ENCODE measurements at regions not wholly inside any gene's neighbourhood (a gene's known extent, or its start where the extent isn't known, plus 50 kb on each side); places are given as distances from the start of the nearest gene placed in this dataset.

DNA sequence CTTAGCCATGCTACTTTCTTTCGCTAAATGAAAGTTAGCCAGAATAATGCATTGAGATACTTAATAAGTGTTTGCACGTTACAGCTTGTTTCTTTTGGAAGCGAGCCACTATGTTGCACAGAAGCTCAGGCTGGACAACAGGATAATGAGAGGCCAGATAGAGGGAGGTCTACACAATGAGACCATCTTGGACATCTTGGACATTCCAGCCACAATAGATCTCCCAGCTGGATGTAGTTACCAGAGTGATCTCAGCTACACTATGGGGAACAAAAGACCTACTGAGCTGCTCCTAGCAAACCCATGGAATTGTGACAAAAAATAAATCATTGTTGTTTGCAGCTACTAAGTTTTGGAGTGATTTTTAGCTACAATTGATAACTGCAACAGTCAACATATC is 540.1 kb upstream of the SEMA6D start:
- TF ChIP-seq, protein P1, sequence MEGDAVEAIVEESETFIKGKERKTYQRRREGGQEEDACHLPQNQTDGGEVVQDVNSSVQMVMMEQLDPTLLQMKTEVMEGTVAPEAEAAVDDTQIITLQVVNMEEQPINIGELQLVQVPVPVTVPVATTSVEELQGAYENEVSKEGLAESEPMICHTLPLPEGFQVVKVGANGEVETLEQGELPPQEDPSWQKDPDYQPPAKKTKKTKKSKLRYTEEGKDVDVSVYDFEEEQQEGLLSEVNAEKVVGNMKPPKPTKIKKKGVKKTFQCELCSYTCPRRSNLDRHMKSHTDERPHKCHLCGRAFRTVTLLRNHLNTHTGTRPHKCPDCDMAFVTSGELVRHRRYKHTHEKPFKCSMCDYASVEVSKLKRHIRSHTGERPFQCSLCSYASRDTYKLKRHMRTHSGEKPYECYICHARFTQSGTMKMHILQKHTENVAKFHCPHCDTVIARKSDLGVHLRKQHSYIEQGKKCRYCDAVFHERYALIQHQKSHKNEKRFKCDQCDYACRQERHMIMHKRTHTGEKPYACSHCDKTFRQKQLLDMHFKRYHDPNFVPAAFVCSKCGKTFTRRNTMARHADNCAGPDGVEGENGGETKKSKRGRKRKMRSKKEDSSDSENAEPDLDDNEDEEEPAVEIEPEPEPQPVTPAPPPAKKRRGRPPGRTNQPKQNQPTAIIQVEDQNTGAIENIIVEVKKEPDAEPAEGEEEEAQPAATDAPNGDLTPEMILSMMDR (IDR thresholded peaks at IDR 0.05): no peak
- TF ChIP-seq POLR2A (IDR thresholded peaks at IDR 0.05): no peak
- no peaks in the 10 kb centered on the region for H3K4me1 ChIP-seq
- ATAC-seq (no peak), DNase-seq (no peak)
- H3K9me3 ChIP-seq: no peaks in the 10 kb centered on the region
- H3K36me3 ChIP-seq (replicated peaks in 1 of 2; ENCODE audit: insufficient read depth in 1 of 2, low read depth in 2 of 2): no peaks in the 10 kb centered on the region
- H3K4me3 ChIP-seq: no peak overlapping the region
- intact Hi-C loops (cut with DNase I): no loop called here
- no peak overlapping the region for H3K27ac ChIP-seq
- WGBS, 2 donors: 71 to 78% methylated on average over 3 of the region's 3 CpGs
- no peaks in the 10 kb centered on the region for H3K27me3 ChIP-seq

DNA sequence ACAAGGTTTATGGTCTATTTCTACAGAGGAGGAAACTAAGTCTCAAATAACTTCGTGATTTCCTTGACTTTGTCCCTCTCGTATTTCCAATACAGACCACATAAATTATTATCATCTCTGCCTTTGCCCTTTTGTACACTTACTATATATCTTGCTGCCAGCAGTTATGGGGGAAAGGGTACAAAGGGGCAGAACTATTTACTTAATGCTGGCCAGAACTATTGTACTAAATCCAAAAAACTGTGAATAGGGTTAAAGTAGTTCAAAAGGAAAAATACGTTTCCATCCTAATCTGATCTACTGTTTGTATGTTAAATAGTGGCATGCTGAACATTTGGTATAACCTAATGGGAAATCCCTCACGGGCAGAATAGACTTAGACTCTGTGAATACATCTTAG is 537.3 kb upstream of the SEMA6D start:
- peaks cover 0 to 6% of the 10 kb centered on the region in 2 donors for H3K27me3 ChIP-seq
- H3K4me1 ChIP-seq: peaks cover 15% of the 10 kb centered on the region
- DNase-seq: no peak
- intact Hi-C loops (cut with DNase I): no loop called here
- H3K9me3 ChIP-seq: no peaks in the 10 kb centered on the region
- ATAC-seq: no peak
- H3K4me3 ChIP-seq: no peak overlapping the region
- H3K36me3 ChIP-seq (replicated peaks in 1 of 2; ENCODE audit: insufficient read depth in 1 of 2, low read depth in 2 of 2): no peaks in the 10 kb centered on the region
- WGBS, 2 donors: 32 to 42% methylated on average over 4 of the region's 4 CpGs
- H3K27ac ChIP-seq: no peak overlapping the region
- no peak for TF ChIP-seq POLR2A (IDR thresholded peaks at IDR 0.05)
- TF ChIP-seq, protein P1 (IDR thresholded peaks at IDR 0.05): no peak

DNA sequence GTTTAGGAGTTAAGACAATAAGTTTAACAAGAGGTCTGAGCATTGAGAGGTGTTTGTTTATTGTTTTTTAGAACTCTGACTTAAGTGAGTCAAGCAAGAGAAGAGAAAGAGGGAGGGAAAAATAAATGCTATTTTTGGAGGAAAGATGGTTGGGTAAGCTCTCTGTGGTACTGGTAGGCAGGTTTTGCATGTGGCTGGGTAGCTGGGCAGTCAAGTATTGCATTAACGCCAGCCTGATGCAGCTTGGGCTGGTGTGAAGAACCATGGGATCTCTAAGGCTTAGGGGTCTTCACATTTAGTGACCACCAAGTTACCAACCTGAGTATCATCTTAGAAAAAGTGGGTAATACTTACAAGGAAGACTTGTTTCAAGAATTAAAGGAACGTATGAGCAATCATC is 534.5 kb upstream of the SEMA6D start:
- DNase-seq (no peak), ATAC-seq (no peak)
- 59 to 61% methylated on average over 2 of the region's 2 CpGs for WGBS, 2 donors
- Histone ChIP-seq H3K36me3 (replicated peaks in 1 of 2; ENCODE audit: insufficient read depth in 1 of 2, low read depth in 2 of 2) (no peaks in the 10 kb centered on the region), H3K27ac (no peak overlapping the region), H3K27me3 (peaks cover 0 to 6% of the 10 kb centered on the region in 2 donors), H3K9me3 (no peaks in the 10 kb centered on the region), H3K4me1 (peaks cover 21% of the 10 kb centered on the region), H3K4me3 (no peak overlapping the region)
- no peak for TF ChIP-seq POLR2A (IDR thresholded peaks at IDR 0.05)
- TF ChIP-seq, protein P1 (IDR thresholded peaks at IDR 0.05): no peak
- intact Hi-C loops (cut with DNase I): no loop called here

DNA sequence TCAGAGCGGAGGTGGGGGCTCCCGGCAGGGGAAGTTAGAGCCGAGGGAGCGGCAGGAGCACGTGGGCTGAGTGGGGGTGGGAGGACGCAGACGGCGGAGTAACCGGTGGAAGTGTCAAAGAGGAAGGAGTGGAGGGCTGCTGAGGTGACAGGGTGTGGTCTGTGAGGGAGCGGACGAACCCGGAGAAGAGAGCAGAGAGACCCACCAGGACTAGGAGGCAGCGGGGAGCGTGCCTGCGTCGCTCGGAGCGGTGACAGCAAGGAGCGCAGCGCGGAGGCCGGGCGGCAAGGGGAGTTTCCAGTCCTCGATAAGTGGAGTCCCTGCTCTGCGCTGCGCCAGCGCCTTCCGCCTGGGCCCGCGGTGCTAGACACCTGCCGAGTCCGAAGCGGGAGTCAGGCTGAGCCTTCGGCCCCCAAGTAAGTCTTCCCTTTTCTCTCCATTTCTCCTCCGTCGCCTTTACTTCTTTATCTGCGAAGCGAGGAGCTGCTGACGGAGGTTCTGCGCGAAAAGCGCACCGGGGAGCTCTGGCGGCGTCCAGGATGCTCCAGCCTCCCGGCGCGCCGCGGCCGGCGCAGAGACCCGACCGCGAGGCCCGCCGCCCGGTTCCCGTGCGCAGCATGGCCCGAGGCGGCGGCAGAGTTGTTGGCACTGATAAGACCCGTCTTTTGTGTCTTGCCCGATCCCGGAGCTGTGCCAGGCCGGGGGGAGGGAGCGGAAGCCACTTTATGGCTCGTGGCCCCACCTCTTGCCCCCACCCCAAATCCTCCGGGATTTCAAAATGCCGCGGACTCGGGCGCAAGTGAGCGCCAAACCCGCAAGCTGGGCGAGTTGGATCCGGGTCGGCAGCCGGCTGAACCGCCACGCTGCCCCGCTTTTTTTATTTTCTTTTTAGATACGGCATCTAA is 533.0 kb upstream of the SEMA6D start:
- intact Hi-C loops (cut with DNase I): no loop called here
- Histone ChIP-seq H3K27me3 (peaks cover 0 to 6% of the 10 kb centered on the region in 2 donors), H3K4me3 (peak overlapping the region; percentile 18 to 33), H3K9me3 (no peaks in the 10 kb centered on the region), H3K36me3 (replicated peaks in 1 of 2; ENCODE audit: insufficient read depth in 1 of 2, low read depth in 2 of 2) (no peaks in the 10 kb centered on the region), H3K27ac (peak overlapping the region in 2 of 4 donors; percentile 27 to 40), H3K4me1 (peaks cover 25% of the 10 kb centered on the region)
- WGBS, 2 donors: 1% methylated on average over 57 to 84 of the region's 84 CpGs
- ATAC-seq (peak; percentile 71), DNase-seq (peak; percentile 9 to 45 (median 26))
- TF ChIP-seq POLR2A (IDR thresholded peaks at IDR 0.05): no peak
- TF ChIP-seq, protein P1 (IDR thresholded peaks at IDR 0.05): no peak

Measured in body of pancreas (tissue), 4 donors.